HUES6 (cell line): ENCODE measurements at regions not wholly inside any gene's neighbourhood (a gene's known extent, or its start where the extent isn't known, plus 50 kb on each side); places are given as distances from the start of the nearest gene placed in this dataset.

Source experiments
- H3K27ac ChIP-seq: 2 replicates; pipeline ENCODE4 v1.7.0; 2013; ENCODE audit warnings: low read depth, mild to moderate bottlenecking, low read length, inconsistent platforms
- H3K27me3 ChIP-seq: 2 replicates; pipeline ENCODE4 v1.6.1; 2013; ENCODE audit warnings: low read length; ENCODE audit not compliant: control insufficient read depth, insufficient read depth
- H3K36me3 ChIP-seq: 2 replicates; pipeline ENCODE4 v1.6.1; 2013; ENCODE audit warnings: low read length; ENCODE audit not compliant: control insufficient read depth, insufficient read depth
- H3K4me1 ChIP-seq: 2 replicates; pipeline ENCODE4 v1.6.1; 2013; ENCODE audit warnings: low read length; ENCODE audit not compliant: control insufficient read depth, insufficient read depth
- H3K4me3 ChIP-seq: 2 replicates; pipeline ENCODE4 v1.5.1; 2013; ENCODE audit warnings: low read depth, low read length
- H3K9ac ChIP-seq: one replicate; pipeline ENCODE4 v1.6.1; 2013; ENCODE audit warnings: mild to moderate bottlenecking, low read length
- H3K9me3 ChIP-seq: 2 replicates; pipeline ENCODE4 v1.6.1; 2013; ENCODE audit warnings: low read depth, low read length; ENCODE audit not compliant: control insufficient read depth, insufficient read depth

GRCh38 chr4:79050541-79050880, 111.3 kb upstream of the PAQR3 start:
- Histone ChIP-seq H3K4me1 (no peaks in the 10 kb centered on the region), H3K27ac (no peak overlapping the region), H3K36me3 (no peaks in the 10 kb centered on the region), H3K27me3 (no peaks in the 10 kb centered on the region), H3K9ac (no peak overlapping the region), H3K9me3 (no peaks in the 10 kb centered on the region), H3K4me3 (no peak overlapping the region)

GRCh38 chr4:79049840-79050540, 110.8 kb upstream of the PAQR3 start:
- H3K36me3 ChIP-seq, result no peaks in the 10 kb centered on the region
- H3K9me3 ChIP-seq, result no peaks in the 10 kb centered on the region
- H3K9ac ChIP-seq, result no peak overlapping the region
- no peaks in the 10 kb centered on the region for H3K4me1 ChIP-seq
- no peak overlapping the region for H3K4me3 ChIP-seq
- no peaks in the 10 kb centered on the region for H3K27me3 ChIP-seq
- H3K27ac ChIP-seq, result no peak overlapping the region

- H3K27me3 ChIP-seq, result no peaks in the 10 kb centered on the region
Measured at GRCh38 chr4:79048878-79049277, 109.6 kb upstream of the PAQR3 start.

GRCh38 chr4:79047316-79047715, 108.1 kb upstream of the PAQR3 start:
- Histone ChIP-seq H3K27ac (no peak overlapping the region), H3K9me3 (no peaks in the 10 kb centered on the region), H3K27me3 (no peaks in the 10 kb centered on the region), H3K36me3 (no peaks in the 10 kb centered on the region), H3K4me1 (no peaks in the 10 kb centered on the region), H3K9ac (no peak overlapping the region), H3K4me3 (no peak overlapping the region)

More at GRCh38 chr4:79048878-79049277, 109.6 kb upstream of the PAQR3 start:
- H3K9me3 ChIP-seq, result no peaks in the 10 kb centered on the region
- H3K4me3 ChIP-seq, result no peak overlapping the region
- H3K4me1 ChIP-seq, result no peaks in the 10 kb centered on the region
- H3K27ac ChIP-seq, result no peak overlapping the region
- H3K9ac ChIP-seq, result no peak overlapping the region
- H3K36me3 ChIP-seq, result no peaks in the 10 kb centered on the region

- Histone ChIP-seq H3K4me1 (no peaks in the 10 kb centered on the region), H3K9ac (no peak overlapping the region), H3K27me3 (no peaks in the 10 kb centered on the region), H3K27ac (no peak overlapping the region), H3K36me3 (no peaks in the 10 kb centered on the region), H3K4me3 (no peak overlapping the region), H3K9me3 (no peaks in the 10 kb centered on the region)
Measured at GRCh38 chr4:79046016-79046592, 106.9 kb upstream of the PAQR3 start.

GRCh38 chr4:79044141-79044659, 105.0 kb upstream of the PAQR3 start:
- Histone ChIP-seq H3K27ac (no peak overlapping the region), H3K4me1 (no peaks in the 10 kb centered on the region), H3K36me3 (no peaks in the 10 kb centered on the region), H3K4me3 (no peak overlapping the region), H3K9ac (no peak overlapping the region), H3K9me3 (no peaks in the 10 kb centered on the region), H3K27me3 (no peaks in the 10 kb centered on the region)

GRCh38 chr4:79043138-79043537, 103.9 kb upstream of the PAQR3 start:
- Histone ChIP-seq H3K36me3 (no peaks in the 10 kb centered on the region), H3K27ac (no peak overlapping the region), H3K4me3 (no peak overlapping the region), H3K9ac (no peak overlapping the region), H3K9me3 (no peaks in the 10 kb centered on the region), H3K27me3 (no peaks in the 10 kb centered on the region), H3K4me1 (no peaks in the 10 kb centered on the region)

- Histone ChIP-seq H3K4me1 (no peaks in the 10 kb centered on the region), H3K27ac (no peak overlapping the region), H3K9me3 (no peaks in the 10 kb centered on the region), H3K9ac (no peak overlapping the region), H3K36me3 (no peaks in the 10 kb centered on the region), H3K4me3 (no peak overlapping the region), H3K27me3 (no peaks in the 10 kb centered on the region)
Measured at GRCh38 chr4:79042079-79042674, 102.9 kb upstream of the PAQR3 start.

- no peak overlapping the region for H3K27ac ChIP-seq
- H3K9me3 ChIP-seq, result no peaks in the 10 kb centered on the region
- no peak overlapping the region for H3K9ac ChIP-seq
- H3K27me3 ChIP-seq, result no peaks in the 10 kb centered on the region
- no peaks in the 10 kb centered on the region for H3K36me3 ChIP-seq
- H3K4me1 ChIP-seq, result 0 out of 2 replicates have a peak, but pooled peaks cover 5% of the 10 kb centered on the region
- H3K4me3 ChIP-seq, result no peak overlapping the region
Measured at GRCh38 chr4:79034544-79034943, 95.3 kb upstream of the PAQR3 start.

GRCh38 chr4:79030973-79031372, 91.7 kb upstream of the PAQR3 start:
- Histone ChIP-seq H3K27ac (no peak overlapping the region), H3K27me3 (no peaks in the 10 kb centered on the region), H3K36me3 (no peaks in the 10 kb centered on the region), H3K4me3 (no peak overlapping the region), H3K9ac (no peak overlapping the region), H3K4me1 (0 out of 2 replicates have a peak, but pooled peaks cover 5% of the 10 kb centered on the region), H3K9me3 (no peaks in the 10 kb centered on the region)

GRCh38 chr4:79027656-79028055, 88.4 kb upstream of the PAQR3 start:
- H3K4me3 ChIP-seq, result no peak overlapping the region
- H3K9ac ChIP-seq, result no peak overlapping the region
- H3K9me3 ChIP-seq, result no peaks in the 10 kb centered on the region
- H3K27me3 ChIP-seq, result no peaks in the 10 kb centered on the region
- 0 out of 2 replicates have a peak, but pooled peaks cover 5% of the 10 kb centered on the region for H3K4me1 ChIP-seq
- no peaks in the 10 kb centered on the region for H3K36me3 ChIP-seq
- no peak overlapping the region for H3K27ac ChIP-seq
